GM18502 (cell line): ENCODE measurements at regions not wholly inside any gene's neighbourhood (a gene's known extent, or its start where the extent isn't known, plus 50 kb on each side); places are given as distances from the start of the nearest gene placed in this dataset.
"Not testable (repeated sequence)": the region's sequence is repeated elsewhere in the genome, so short reads cannot be mapped to it uniquely, and the experiment has no call there.

ENCODE experiments used
- ATAC-seq: cut with Tn5 transposase; IDR thresholded peaks from one replicate; pipeline ENCODE4 v1.9.1; 2021; ENCODE audit warnings: mild to moderate bottlenecking; ENCODE audit not compliant: unreplicated experiment, poor library complexity

DNA sequence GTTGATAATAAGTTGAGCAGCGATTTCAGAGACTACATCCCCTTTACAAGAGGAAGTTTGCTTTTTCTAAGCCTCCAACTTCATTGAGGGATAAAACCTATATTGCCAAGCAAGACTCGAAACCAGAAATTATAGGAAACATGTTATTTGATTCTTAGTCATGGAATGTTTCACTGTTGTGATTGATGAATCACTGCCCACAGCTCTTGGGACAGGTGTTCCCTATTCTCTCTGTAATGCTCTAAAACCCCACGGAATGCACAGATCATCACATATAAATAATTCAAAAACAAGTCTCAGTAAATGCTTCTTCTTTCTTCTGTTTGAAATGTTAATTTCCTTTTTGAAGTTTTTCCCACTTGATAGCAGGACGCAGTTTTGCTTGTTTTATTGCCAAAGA, 809.5 kb upstream of the GOT2 start:
- no peak for ATAC-seq

DNA sequence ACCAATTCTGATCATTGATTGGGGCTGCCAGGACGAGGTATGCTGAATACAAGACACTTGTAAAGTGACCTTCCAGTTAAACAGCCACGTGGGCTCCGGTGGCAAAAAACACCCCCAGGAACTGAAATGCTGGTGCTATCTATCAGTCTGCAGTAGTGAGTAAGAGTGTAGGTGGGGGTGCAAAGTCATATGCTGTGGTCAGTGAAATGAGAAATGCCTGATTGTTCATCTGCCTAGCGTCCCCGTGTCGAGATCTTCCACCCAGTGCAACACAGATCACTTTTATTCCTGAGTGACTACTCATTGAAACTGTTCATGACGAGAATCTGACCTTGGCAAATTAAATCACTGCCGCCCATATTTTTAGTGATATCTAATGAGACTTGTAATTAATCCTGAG, 806.5 kb upstream of the GOT2 start:
- no peak for ATAC-seq

DNA sequence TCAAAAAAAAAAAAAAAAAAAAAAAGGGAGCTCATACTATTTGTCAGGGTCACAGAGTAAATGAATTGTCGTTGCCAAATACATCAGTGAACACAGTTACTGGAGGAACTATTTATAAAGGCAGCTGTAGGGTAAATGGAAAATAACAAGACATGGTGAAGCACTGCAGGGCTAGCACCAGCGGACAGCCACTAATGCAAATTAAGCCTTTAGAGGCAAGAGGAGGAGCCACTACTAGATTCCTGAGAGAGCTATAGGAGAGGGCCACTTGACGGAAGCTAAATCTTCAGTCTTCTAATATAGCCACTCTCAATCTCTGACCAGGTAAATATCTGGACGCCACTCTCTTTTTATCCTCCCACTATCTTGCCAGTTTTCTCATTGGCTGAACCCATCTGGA, 801.2 kb upstream of the GOT2 start:
- no peak for ATAC-seq

GRCh38 chr16:59527206-59527997, 793.3 kb upstream of the GOT2 start:
- no peak for ATAC-seq

- no peak for ATAC-seq
These were observed 788.7 kb upstream of the GOT2 start for GRCh38 chr16:59522826-59523225.

- ATAC-seq, result not testable (repeated sequence)
These were observed 784.6 kb upstream of the GOT2 start for GRCh38 chr16:59518721-59519120.

DNA sequence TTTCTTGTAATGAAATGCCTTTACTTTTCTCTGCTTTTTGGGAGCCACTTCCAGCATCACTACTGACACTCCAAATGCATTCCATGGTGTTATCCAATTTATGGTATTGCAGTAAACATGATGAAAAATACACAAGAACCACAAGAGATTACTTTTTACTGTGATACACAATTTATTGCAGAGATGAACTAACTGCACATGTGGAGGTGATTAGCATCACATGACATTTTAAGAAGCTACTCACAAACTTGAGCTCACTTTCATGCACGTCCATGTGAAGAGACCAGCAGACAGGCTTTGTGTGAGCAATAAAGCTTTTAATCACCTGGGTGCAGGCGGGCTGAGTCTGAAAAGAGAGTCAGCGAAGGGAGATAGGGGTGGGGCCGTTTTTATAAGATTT, 780.5 kb upstream of the GOT2 start:
- ATAC-seq, result no peak

DNA sequence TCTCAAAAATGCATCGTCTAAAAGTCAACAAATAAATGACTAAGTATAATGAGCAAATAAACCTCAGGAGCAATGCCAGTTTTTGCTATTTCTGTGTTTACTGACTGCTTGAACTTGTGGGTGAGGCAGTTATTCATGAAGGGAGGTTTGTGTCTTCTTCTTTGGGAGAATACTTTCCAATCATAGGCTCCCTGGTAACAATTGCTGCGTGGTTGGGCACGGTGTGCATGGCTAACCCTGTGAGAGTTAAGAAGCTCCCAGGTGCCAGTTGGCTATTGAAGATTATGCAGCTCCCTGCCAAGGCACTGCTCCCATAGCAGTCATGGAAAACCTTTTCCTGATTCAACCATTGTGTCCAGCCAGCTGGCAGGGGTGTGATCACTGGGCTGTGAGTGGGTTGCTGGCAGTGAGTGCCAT, 775.9 kb upstream of the GOT2 start:
- no peak for ATAC-seq

DNA sequence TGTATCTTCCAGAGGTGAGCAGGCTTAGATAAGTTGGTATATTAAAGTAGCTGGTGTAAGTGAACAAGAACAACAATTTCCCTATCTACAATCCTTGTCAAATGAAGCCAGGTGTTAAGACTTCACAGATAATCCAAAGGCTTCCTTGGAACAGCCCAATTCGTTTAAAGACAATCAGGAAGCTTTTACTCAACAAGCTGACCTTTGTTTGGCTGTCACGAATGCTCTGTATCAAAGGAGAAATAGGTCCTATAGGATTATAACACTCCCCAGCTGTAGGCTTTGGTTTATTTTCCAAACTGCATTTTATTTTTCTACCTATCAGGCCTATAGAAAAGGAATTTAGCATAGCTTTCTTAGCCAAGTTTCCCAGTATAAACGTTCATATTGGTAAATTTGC, 766.5 kb upstream of the GOT2 start:
- no peak for ATAC-seq

- ATAC-seq, result no peak
These were observed 753.0 kb upstream of the GOT2 start for GRCh38 chr16:59487067-59487466.

GRCh38 chr16:59484833-59485516, 750.9 kb upstream of the GOT2 start:
- ATAC-seq, result no peak

DNA sequence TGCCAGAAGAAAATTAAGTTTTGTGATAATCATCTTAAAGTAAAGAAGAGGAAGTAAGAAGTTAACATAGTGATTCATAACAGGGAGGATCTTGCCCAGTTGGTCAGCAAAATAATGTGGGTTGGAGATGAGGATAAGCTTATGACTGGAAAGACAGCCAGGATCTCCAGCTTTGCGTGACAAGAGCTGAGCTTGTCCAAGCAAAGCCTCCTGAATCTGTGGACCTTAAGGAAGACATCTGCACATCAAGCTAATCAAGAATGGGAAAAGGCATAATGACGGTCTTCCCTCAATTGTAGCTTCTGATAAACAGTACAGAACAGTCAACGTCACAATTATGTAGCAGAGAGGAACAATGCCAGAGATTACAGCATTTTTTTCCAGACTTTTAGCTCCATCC, 744.7 kb upstream of the GOT2 start:
- no peak for ATAC-seq

GRCh38 chr16:59470556-59470955, 736.4 kb upstream of the GOT2 start:
- no peak for ATAC-seq

- ATAC-seq, result no peak
These were observed 735.1 kb upstream of the GOT2 start for GRCh38 chr16:59469266-59469665.

DNA sequence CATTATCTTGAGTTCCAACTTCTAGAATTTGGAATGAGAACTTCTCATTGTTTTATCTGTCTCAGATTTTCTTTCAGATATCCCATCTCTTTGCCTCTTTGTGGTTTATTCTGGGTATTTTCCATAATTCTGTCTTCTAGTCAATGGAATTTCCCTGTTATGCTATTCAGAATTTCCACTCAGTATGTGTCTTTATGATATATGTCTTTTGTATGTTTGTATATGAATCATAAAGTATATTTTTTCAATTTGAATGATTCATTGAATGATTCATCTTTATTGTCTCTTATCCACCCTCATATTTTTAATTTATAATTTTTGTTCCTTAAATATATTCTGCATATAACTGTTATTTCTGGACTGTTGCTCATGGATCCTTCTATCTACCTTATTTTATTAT, 729.7 kb upstream of the GOT2 start:
- ATAC-seq, result no peak

- ATAC-seq, result no peak
These were observed 725.7 kb upstream of the GOT2 start for GRCh38 chr16:59459806-59460205.

GRCh38 chr16:59455497-59455896, 721.4 kb upstream of the GOT2 start:
- ATAC-seq, result no peak

DNA sequence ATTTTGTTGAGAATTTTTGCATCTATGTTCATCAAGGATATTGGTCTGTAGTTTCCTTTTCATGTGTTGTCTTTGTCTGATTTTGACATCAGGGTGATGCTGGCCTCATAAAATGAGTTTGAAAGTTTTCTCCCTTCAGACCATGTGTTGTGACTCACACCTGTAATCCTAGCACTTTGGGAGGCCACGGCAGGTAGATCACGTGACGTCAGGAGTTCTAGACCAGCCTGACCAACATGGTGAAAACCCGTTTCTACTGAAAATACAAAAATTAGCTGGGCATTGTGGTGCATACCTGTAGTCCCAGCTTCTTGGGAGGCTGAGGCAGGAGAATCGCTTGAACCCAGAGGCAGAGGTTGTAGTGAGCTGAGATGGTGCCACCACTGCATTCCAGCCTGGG, 716.4 kb upstream of the GOT2 start:
- not testable (repeated sequence) for ATAC-seq

DNA sequence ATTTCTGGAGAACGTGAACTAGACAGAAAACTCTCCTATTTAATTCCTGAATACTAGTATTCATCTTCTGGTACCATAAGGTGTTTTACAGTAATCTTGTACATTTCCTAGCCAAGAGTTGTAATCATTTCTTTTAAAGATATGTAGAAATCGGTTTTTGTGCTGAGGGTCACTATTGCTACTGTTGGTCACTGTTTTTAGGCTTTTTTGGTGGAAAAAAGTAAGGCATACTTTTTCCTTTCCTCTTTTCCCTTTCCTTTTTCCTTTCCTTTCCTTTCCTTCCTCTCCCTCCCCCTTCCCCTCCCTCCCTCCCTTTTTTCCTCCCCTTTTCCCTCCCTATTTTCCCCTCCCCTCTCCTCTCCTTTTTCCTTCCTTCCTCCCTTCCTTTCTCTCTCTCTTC, 706.4 kb upstream of the GOT2 start:
- no peak for ATAC-seq

DNA sequence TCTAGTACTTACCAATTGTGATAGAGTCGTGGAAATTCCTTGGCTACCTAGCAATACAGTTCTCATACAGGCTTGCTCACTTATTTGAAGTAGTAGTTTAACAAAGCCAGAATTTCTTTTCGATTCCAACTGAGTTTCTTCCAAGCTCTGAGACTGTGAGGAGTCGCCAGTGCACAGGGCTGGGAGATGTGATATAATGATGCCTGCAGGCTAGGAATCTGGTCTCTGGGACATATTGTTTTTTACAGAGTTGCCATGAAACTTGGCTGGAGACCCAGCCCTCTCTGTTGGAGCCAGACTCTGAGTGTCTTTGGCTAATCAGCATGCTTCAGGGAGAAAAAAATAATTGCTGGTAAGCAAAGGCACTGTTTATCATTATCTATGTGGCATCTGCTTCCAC, 698.8 kb upstream of the GOT2 start:
- no peak for ATAC-seq

- no peak for ATAC-seq
These were observed 698.2 kb upstream of the GOT2 start for GRCh38 chr16:59432276-59432675.

- no peak for ATAC-seq
These were observed 690.7 kb upstream of the GOT2 start for GRCh38 chr16:59424714-59425273.
